Testis (tissue), 2 donors: ENCODE measurements at regions not wholly inside any gene's neighbourhood (a gene's known extent, or its start where the extent isn't known, plus 50 kb on each side); places are given as distances from the start of the nearest gene placed in this dataset.

Source experiments
- DNase-seq: peaks from one replicate; pipeline ENCODE4 v3.0.0-alpha.2; 2019
- H3K27ac ChIP-seq, 2 donors: fragments of 200-600 bp; sonication (generic); one replicate each; pipeline ENCODE4 v1.5.1; 2019
- H3K27me3 ChIP-seq: fragments of 200-600 bp; sonication (generic); one replicate; pipeline ENCODE4 v1.5.1; 2019
- H3K36me3 ChIP-seq: fragments of 200-600 bp; sonication (generic); one replicate; pipeline ENCODE4 v1.5.1; 2017; ENCODE audit warnings: low read depth; ENCODE audit errors: missing control alignments
- H3K4me1 ChIP-seq: fragments of 200-600 bp; sonication (generic); one replicate; pipeline ENCODE4 v1.5.1; 2019
- H3K4me3 ChIP-seq, 2 donors: fragments of 200-600 bp; sonication (generic); one replicate each; pipeline ENCODE4 v1.5.1; 2017 to 2019
- H3K9me3 ChIP-seq: fragments of 200-600 bp; sonication (generic); one replicate; pipeline ENCODE4 v1.5.1; 2017
- CTCF ChIP-seq, 3 experiments: fragments of 450-650 bp in 2 of 3; fragments of 200-600 bp in 1 of 3; sonication (generic) in 1 of 3; IDR thresholded peaks; one replicate each; pipeline ENCODE4 v1.5.1; 2016 to 2019; ENCODE audit warnings: antibody characterized with exemption in 3 of 3, mild to moderate bottlenecking in 2 of 3, moderate library complexity in 1 of 3
- POLR2A ChIP-seq: fragments of 450-650 bp; IDR thresholded peaks from one replicate; pipeline ENCODE4 v1.6.1; 2017; ENCODE audit warnings: antibody characterized with exemption, mild to moderate bottlenecking, moderate library complexity
- WGBS, 2 donors: methylation state at CpG; one replicate each; pipeline ENCODE4 v1.1.5; 2018; 5-methylcytosine and 5-hydroxymethylcytosine counted together
- intact Hi-C: fragments of 100-400 bp; cut with DNase I; formaldehyde crosslinking; loops from one replicate; pipeline ENCODE4 v1.15.1; 2023; ENCODE audit warnings: low total_unique reads

GRCh38 chr4:22287631-22288030 is 228.2 kb downstream of the ADGRA3 start:
- no peak for DNase-seq
- intact Hi-C loops, result no loop called here
- no peaks in the 10 kb centered on the region for H3K36me3 ChIP-seq
- TF ChIP-seq CTCF (IDR thresholded peaks at IDR 0.05) (no peak), POLR2A (no peak)
- H3K4me3 ChIP-seq, result no peak overlapping the region
- no peak overlapping the region for H3K27ac ChIP-seq
- no peaks in the 10 kb centered on the region for H3K9me3 ChIP-seq
- 88 to 94% methylated on average over 1 of the region's 1 CpG for WGBS, 2 donors
- H3K27me3 ChIP-seq, result no peaks in the 10 kb centered on the region
- H3K4me1 ChIP-seq, result no peaks in the 10 kb centered on the region

- WGBS, 2 donors, result 73 to 78% methylated on average over 6 to 10 of the region's 10 CpGs
- H3K4me1 ChIP-seq, result no peaks in the 10 kb centered on the region
- no peaks in the 10 kb centered on the region for H3K9me3 ChIP-seq
- H3K27me3 ChIP-seq, result no peaks in the 10 kb centered on the region
- TF ChIP-seq POLR2A (no peak), CTCF (IDR thresholded peaks at IDR 0.05) (no peak)
- no peak overlapping the region for H3K4me3 ChIP-seq
- no peaks in the 10 kb centered on the region for H3K36me3 ChIP-seq
- intact Hi-C loops, result no loop called here
- no peak for DNase-seq
- no peak overlapping the region for H3K27ac ChIP-seq
Measured at GRCh38 chr4:22268350-22269025, 247.4 kb downstream of the ADGRA3 start.

- TF ChIP-seq POLR2A, result no peak
- TF ChIP-seq CTCF (IDR thresholded peaks at IDR 0.05), result no peak
- no peaks in the 10 kb centered on the region for H3K27me3 ChIP-seq
- no peak overlapping the region for H3K4me3 ChIP-seq
- no peak overlapping the region for H3K27ac ChIP-seq
- H3K36me3 ChIP-seq, result no peaks in the 10 kb centered on the region
- intact Hi-C loops, result no loop called here
- DNase-seq, result no peak
- H3K4me1 ChIP-seq, result no peaks in the 10 kb centered on the region
- no peaks in the 10 kb centered on the region for H3K9me3 ChIP-seq
- 85% methylated on average over 7 of the region's 7 CpGs for WGBS, 2 donors
Measured at GRCh38 chr4:22264261-22264660, 251.6 kb downstream of the ADGRA3 start.

DNA sequence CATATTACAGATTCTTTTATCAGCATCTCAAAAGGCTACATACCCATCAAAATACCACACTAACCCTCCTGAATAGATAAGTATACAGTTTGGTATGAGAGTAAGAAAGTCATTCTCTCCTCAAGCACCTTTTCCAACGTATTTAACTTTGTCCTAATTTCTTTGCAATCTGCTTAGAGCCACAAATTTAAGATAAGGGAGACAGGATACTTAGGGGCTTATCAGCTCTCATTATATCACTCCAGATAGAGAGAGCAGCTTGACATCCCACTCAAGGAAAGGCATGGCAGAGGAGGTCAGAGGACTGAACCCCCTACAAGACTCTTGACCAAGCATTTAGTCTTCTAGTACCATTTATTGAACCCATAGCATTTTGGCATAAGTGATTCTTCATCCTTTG is 262.4 kb downstream of the ADGRA3 start:
- no peak for DNase-seq
- no peaks in the 10 kb centered on the region for H3K4me1 ChIP-seq
- WGBS, 2 donors, result 7 to 23% methylated on average over 1 of the region's 1 CpG
- H3K9me3 ChIP-seq, result no peaks in the 10 kb centered on the region
- no peak overlapping the region for H3K27ac ChIP-seq
- H3K4me3 ChIP-seq, result no peak overlapping the region
- TF ChIP-seq POLR2A, result no peak
- no peak for TF ChIP-seq CTCF (IDR thresholded peaks at IDR 0.05)
- no peaks in the 10 kb centered on the region for H3K36me3 ChIP-seq
- intact Hi-C loops, result no loop called here
- H3K27me3 ChIP-seq, result peaks cover 3% of the 10 kb centered on the region

DNA sequence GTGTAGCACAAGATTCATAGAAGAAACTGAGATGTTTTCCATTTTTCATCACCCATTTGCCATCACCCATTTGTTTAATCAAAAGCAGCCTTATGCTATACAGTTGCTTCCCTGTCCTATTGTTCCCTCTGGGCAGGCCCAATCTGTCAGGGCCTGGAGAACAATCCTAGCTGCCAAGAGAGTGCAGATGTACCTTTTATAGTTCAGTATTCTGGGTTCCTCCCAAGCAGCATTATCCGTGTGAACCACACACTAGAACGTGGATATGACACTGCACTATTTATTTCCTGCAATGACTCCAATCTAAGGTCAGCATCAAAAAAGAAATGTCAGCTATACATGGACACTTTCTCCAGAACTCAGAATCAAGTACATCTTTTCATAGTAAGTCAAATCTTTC is 269.0 kb downstream of the ADGRA3 start:
- Histone ChIP-seq H3K9me3 (no peaks in the 10 kb centered on the region), H3K27ac (no peak overlapping the region), H3K27me3 (no peaks in the 10 kb centered on the region), H3K36me3 (no peaks in the 10 kb centered on the region), H3K4me1 (no peaks in the 10 kb centered on the region), H3K4me3 (no peak overlapping the region)
- intact Hi-C loops, result no loop called here
- DNase-seq, result no peak
- WGBS, 2 donors, result 51 to 69% methylated on average over 2 of the region's 2 CpGs
- TF ChIP-seq POLR2A, result no peak
- TF ChIP-seq CTCF (IDR thresholded peaks at IDR 0.05), result no peak
